ENCODE measurements at regions not wholly inside any gene's neighbourhood (a gene's known extent, or its start where the extent isn't known, plus 50 kb on each side); places are given as distances from the start of the nearest gene placed in this dataset.

DNA sequence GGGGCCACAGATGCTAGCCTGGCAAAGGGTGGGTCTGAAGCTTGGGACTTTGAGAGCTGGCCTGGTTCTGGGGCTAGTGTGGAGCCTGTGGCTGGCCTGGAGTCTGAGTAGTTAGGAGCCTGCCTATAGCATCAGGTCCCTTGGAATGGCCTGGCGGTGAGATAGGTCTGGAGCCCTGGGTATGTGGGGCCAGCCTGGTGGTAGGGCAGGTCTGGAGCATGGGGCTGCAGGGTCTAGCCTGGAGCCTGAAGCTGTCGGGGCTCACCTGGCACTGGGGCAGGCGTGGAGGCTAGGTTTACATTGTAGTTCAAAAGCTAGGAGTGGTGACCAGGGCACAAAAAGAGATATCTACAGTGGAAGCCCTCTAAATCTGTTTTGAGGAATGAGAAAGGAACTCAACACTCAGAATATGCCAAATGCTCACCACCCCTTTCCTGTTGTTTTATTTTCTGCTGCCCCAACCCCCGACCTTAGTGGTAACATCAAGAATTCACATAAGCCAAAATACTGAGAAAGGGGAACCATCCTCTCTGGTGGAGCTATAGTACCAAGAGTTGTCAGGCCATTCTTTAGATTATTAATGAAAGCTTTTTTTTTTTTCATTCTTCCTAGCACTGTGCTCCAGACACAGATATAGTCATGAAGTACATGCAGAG lies 100.3 kb downstream of the TANC2 start:
- H3K9me3 ChIP-seq, result no peaks in the 10 kb centered on the region
- no peak for TF ChIP-seq CTCF (IDR thresholded peaks at IDR 0.05)
- no peaks in the 10 kb centered on the region for H3K36me3 ChIP-seq
- no peak overlapping the region for H3K4me3 ChIP-seq (ENCODE audit: low read depth in 1 of 2, low read length in 1 of 2)
- no peaks in the 10 kb centered on the region for H3K27me3 ChIP-seq
- H3K4me1 ChIP-seq (ENCODE audit: control insufficient read depth in 1 of 2, insufficient read depth in 1 of 2, low read depth in 1 of 2, low read length in 1 of 2), result no peaks in the 10 kb centered on the region
- no peak overlapping the region for H3K27ac ChIP-seq

DNA sequence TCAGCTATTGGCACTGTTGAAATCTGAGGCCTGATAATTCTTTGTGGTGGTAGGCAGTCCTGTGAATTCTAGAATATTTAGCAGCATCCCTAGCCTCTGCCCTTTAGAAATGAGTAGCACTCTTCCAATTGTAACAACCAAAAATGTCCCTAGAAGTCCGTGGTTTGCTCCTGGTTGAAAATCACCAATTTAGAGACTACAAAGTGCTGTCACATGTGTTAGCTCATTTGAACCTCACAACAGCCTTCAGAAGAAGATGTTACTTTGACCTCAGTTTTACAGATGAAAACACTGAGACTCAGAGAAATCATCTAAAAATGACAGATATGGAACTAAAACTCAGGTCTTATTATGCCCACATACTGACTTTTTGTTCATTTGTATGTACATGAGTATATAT lies 103.2 kb downstream of the TANC2 start:
- no peak for TF ChIP-seq CTCF (IDR thresholded peaks at IDR 0.05)
- Histone ChIP-seq H3K36me3 (no peaks in the 10 kb centered on the region), H3K9me3 (no peaks in the 10 kb centered on the region), H3K27me3 (no peaks in the 10 kb centered on the region), H3K4me3 (ENCODE audit: low read depth in 1 of 2, low read length in 1 of 2) (no peak overlapping the region), H3K27ac (no peak overlapping the region), H3K4me1 (ENCODE audit: control insufficient read depth in 1 of 2, insufficient read depth in 1 of 2, low read depth in 1 of 2, low read length in 1 of 2) (no peaks in the 10 kb centered on the region)

GRCh38 chr17:63070031-63070430 lies 104.0 kb downstream of the TANC2 start:
- TF ChIP-seq CTCF (IDR thresholded peaks at IDR 0.05), result no peak
- Histone ChIP-seq H3K4me1 (ENCODE audit: control insufficient read depth in 1 of 2, insufficient read depth in 1 of 2, low read depth in 1 of 2, low read length in 1 of 2) (no peaks in the 10 kb centered on the region), H3K27ac (no peak overlapping the region), H3K4me3 (ENCODE audit: low read depth in 1 of 2, low read length in 1 of 2) (no peak overlapping the region), H3K36me3 (no peaks in the 10 kb centered on the region), H3K9me3 (no peaks in the 10 kb centered on the region), H3K27me3 (no peaks in the 10 kb centered on the region)

- no peak for TF ChIP-seq CTCF (IDR thresholded peaks at IDR 0.05)
- Histone ChIP-seq H3K27ac (no peak overlapping the region), H3K4me3 (ENCODE audit: low read depth in 1 of 2, low read length in 1 of 2) (no peak overlapping the region), H3K9me3 (no peaks in the 10 kb centered on the region), H3K36me3 (no peaks in the 10 kb centered on the region), H3K4me1 (ENCODE audit: control insufficient read depth in 1 of 2, insufficient read depth in 1 of 2, low read depth in 1 of 2, low read length in 1 of 2) (no peaks in the 10 kb centered on the region), H3K27me3 (no peaks in the 10 kb centered on the region)
Measured at GRCh38 chr17:63071797-63072196, 105.8 kb downstream of the TANC2 start.

- no peak for TF ChIP-seq CTCF (IDR thresholded peaks at IDR 0.05)
- Histone ChIP-seq H3K27ac (no peak overlapping the region), H3K9me3 (no peaks in the 10 kb centered on the region), H3K27me3 (no peaks in the 10 kb centered on the region), H3K36me3 (no peaks in the 10 kb centered on the region), H3K4me3 (ENCODE audit: low read depth in 1 of 2, low read length in 1 of 2) (no peak overlapping the region), H3K4me1 (ENCODE audit: control insufficient read depth in 1 of 2, insufficient read depth in 1 of 2, low read depth in 1 of 2, low read length in 1 of 2) (no peaks in the 10 kb centered on the region)
Measured at GRCh38 chr17:63075969-63076368, 109.9 kb downstream of the TANC2 start.

Measured in neutrophil (primary cell).